ENCODE measurements at regions not wholly inside any gene's neighbourhood (a gene's known extent, or its start where the extent isn't known, plus 50 kb on each side); places are given as distances from the start of the nearest gene placed in this dataset.

DNA sequence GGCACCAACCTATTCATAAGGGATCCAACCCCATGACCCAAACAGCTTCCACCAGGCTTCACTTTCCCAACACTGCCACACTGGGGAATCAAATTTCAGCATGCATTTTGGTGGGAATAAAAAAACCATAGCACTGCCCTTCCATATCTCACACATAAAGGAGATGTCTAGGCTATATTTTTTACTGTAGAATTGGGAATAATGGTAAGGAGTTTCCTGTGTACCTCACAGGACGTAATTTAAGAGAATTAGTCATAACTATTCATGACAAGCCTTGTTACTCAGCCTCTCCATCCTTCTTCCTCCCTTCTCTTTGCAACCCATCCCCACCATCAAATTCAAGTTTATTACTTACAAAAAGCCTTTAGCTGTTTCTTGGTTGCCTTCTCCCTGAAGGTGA, 352.1 kb downstream of the MLLT3 start:
- TF ChIP-seq, protein P1, sequence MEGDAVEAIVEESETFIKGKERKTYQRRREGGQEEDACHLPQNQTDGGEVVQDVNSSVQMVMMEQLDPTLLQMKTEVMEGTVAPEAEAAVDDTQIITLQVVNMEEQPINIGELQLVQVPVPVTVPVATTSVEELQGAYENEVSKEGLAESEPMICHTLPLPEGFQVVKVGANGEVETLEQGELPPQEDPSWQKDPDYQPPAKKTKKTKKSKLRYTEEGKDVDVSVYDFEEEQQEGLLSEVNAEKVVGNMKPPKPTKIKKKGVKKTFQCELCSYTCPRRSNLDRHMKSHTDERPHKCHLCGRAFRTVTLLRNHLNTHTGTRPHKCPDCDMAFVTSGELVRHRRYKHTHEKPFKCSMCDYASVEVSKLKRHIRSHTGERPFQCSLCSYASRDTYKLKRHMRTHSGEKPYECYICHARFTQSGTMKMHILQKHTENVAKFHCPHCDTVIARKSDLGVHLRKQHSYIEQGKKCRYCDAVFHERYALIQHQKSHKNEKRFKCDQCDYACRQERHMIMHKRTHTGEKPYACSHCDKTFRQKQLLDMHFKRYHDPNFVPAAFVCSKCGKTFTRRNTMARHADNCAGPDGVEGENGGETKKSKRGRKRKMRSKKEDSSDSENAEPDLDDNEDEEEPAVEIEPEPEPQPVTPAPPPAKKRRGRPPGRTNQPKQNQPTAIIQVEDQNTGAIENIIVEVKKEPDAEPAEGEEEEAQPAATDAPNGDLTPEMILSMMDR (IDR thresholded peaks at IDR 0.05; ENCODE audit: unreplicated experiment), result no peak
- H3K27me3 Mint-ChIP-seq, result no peaks in the 10 kb centered on the region
- H3K9me3 Mint-ChIP-seq (ENCODE audit: low read depth), result peaks cover 13% of the 10 kb centered on the region
- no peak overlapping the region for H3K4me3 Mint-ChIP-seq (ENCODE audit: low read depth)
- H3K4me1 Mint-ChIP-seq (ENCODE audit: low read depth), result no peaks in the 10 kb centered on the region
- H3K36me3 Mint-ChIP-seq (ENCODE audit: insufficient read depth), result no peaks in the 10 kb centered on the region
- no peak for DNase-seq (ENCODE audit: low spot score, unreplicated experiment)
- H3K27ac Mint-ChIP-seq, result no peak overlapping the region

- H3K4me3 Mint-ChIP-seq (ENCODE audit: low read depth), result no peak overlapping the region
Measured at GRCh38 chr9:20269620-20270019, 352.7 kb downstream of the MLLT3 start.

GRCh38 chr9:20264896-20265295, 357.4 kb downstream of the MLLT3 start:
- Mint-ChIP-seq H3K4me1 (ENCODE audit: low read depth) (no peaks in the 10 kb centered on the region), H3K27me3 (no peaks in the 10 kb centered on the region), H3K4me3 (ENCODE audit: low read depth) (no peak overlapping the region), H3K9me3 (ENCODE audit: low read depth) (peaks cover 10% of the 10 kb centered on the region), H3K27ac (no peak overlapping the region), H3K36me3 (ENCODE audit: insufficient read depth) (no peaks in the 10 kb centered on the region)
- TF ChIP-seq, protein P1 (IDR thresholded peaks at IDR 0.05; ENCODE audit: unreplicated experiment), result no peak
- no peak for DNase-seq (ENCODE audit: low spot score, unreplicated experiment)

More at GRCh38 chr9:20269620-20270019, 352.7 kb downstream of the MLLT3 start:
- TF ChIP-seq, protein P1 (IDR thresholded peaks at IDR 0.05; ENCODE audit: unreplicated experiment), result no peak
- no peaks in the 10 kb centered on the region for H3K36me3 Mint-ChIP-seq (ENCODE audit: insufficient read depth)
- DNase-seq (ENCODE audit: low spot score, unreplicated experiment), result no peak
- no peak overlapping the region for H3K27ac Mint-ChIP-seq
- no peaks in the 10 kb centered on the region for H3K4me1 Mint-ChIP-seq (ENCODE audit: low read depth)
- no peaks in the 10 kb centered on the region for H3K27me3 Mint-ChIP-seq
- H3K9me3 Mint-ChIP-seq (ENCODE audit: low read depth), result peaks cover 10% of the 10 kb centered on the region

DNA sequence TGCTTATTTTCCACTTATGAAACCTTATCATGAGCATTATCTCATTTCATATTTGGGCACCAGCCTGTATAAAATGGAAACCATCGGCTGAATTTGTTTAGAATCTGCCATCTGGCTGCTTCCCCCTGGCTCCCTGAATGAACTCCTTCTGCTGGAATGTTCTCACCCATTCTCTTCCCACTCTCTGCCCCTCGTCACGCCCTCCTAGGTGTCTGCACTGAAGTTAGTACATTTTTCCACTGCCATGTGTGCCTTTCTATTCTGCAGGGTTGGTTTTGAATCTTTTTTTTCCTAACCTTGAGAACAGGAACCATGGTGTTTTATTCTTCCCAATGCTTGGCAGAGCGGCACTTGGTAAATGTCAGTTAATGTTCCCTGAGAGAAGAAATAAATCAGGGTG, 359.7 kb downstream of the MLLT3 start:
- DNase-seq (ENCODE audit: low spot score, unreplicated experiment), result no peak
- H3K36me3 Mint-ChIP-seq (ENCODE audit: insufficient read depth), result no peaks in the 10 kb centered on the region
- H3K27me3 Mint-ChIP-seq, result no peaks in the 10 kb centered on the region
- H3K4me3 Mint-ChIP-seq (ENCODE audit: low read depth), result no peak overlapping the region
- H3K4me1 Mint-ChIP-seq (ENCODE audit: low read depth), result no peaks in the 10 kb centered on the region
- peaks cover 5% of the 10 kb centered on the region for H3K9me3 Mint-ChIP-seq (ENCODE audit: low read depth)
- H3K27ac Mint-ChIP-seq, result no peak overlapping the region
- TF ChIP-seq, protein P1 (IDR thresholded peaks at IDR 0.05; ENCODE audit: unreplicated experiment), result no peak

- Mint-ChIP-seq H3K9me3 (ENCODE audit: low read depth) (no peaks in the 10 kb centered on the region), H3K27ac (no peak overlapping the region), H3K36me3 (ENCODE audit: insufficient read depth) (no peaks in the 10 kb centered on the region), H3K4me3 (ENCODE audit: low read depth) (no peak overlapping the region), H3K4me1 (ENCODE audit: low read depth) (no peaks in the 10 kb centered on the region), H3K27me3 (no peaks in the 10 kb centered on the region)
- TF ChIP-seq, protein P1 (IDR thresholded peaks at IDR 0.05; ENCODE audit: unreplicated experiment), result no peak
- DNase-seq (ENCODE audit: low spot score, unreplicated experiment), result no peak
Measured at GRCh38 chr9:20256284-20256948, 365.9 kb downstream of the MLLT3 start.
